ENCODE measurements at regions not wholly inside any gene's neighbourhood (a gene's known extent, or its start where the extent isn't known, plus 50 kb on each side); places are given as distances from the start of the nearest gene placed in this dataset.

GRCh38 chr7:12930534-12930933 is 243.1 kb downstream of the ARL4A start:
- TF ChIP-seq EZH2 (IDR thresholded peaks at IDR 0.05) = no peak
- no peak for TF ChIP-seq POLR2AphosphoS5 (IDR thresholded peaks at IDR 0.05; ENCODE audit: borderline replicate concordance, low read depth, low read length)
